Psoas muscle (tissue), 7 donors: ENCODE measurements at regions not wholly inside any gene's neighbourhood (a gene's known extent, or its start where the extent isn't known, plus 50 kb on each side); places are given as distances from the start of the nearest gene placed in this dataset.

Experiments
- ATAC-seq, 4 donors: fragments of 200-7000 bp; cut with Tn5 transposase; one replicate each; pipeline ENCODE4 v1.9.1; 2020; ENCODE audit warnings: moderate library complexity in 3 of 4, mild to moderate bottlenecking in 2 of 4
- DNase-seq, 2 donors: peaks; one replicate each; pipeline ENCODE4 v3.0.0-alpha.2; 2020
- H3K27ac ChIP-seq: fragments of 200-600 bp; one replicate; pipeline ENCODE4 v1.8.0; 2022
- H3K27me3 ChIP-seq, 3 donors: fragments of 200-600 bp in 1 of 3; one replicate each; pipeline versions ENCODE4 v1.6.1 to v1.8.0; 2013 to 2022; ENCODE audit warnings: low read length in 2 of 3, mild to moderate bottlenecking in 2 of 3, moderate library complexity in 1 of 3; ENCODE audit not compliant: insufficient read depth in 3 of 3
- H3K36me3 ChIP-seq, 2 donors: fragments of 200-600 bp in 1 of 2; one replicate each; pipeline versions ENCODE4 v1.6.1 to v1.8.0; 2013 to 2022; ENCODE audit warnings: low read depth in 1 of 2, mild to moderate bottlenecking in 1 of 2, moderate library complexity in 1 of 2; ENCODE audit not compliant: insufficient read depth in 1 of 2
- H3K4me1 ChIP-seq: fragments of 200-600 bp; one replicate; pipeline ENCODE4 v1.8.0; 2022
- H3K4me3 ChIP-seq: fragments of 200-600 bp; one replicate; pipeline ENCODE4 v1.8.0; 2022; ENCODE audit warnings: mild to moderate bottlenecking
- H3K9me3 ChIP-seq: fragments of 200-600 bp; one replicate; pipeline ENCODE4 v1.8.0; 2022
- CTCF ChIP-seq: fragments of 200-600 bp; IDR thresholded peaks from one replicate; pipeline ENCODE4 v1.8.0; 2022; ENCODE audit warnings: antibody characterized with exemption
- WGBS, 3 donors: extraction: QIAGEN DNeasy Blood & Tissue Kit; methylation state at CpG; one replicate each; pipeline versions ENCODE4 v1.1.6 to v1.1.7; 2013; 5-methylcytosine and 5-hydroxymethylcytosine counted together
- intact Hi-C, 2 donors: fragments of 100-400 bp; cut with DNase I; formaldehyde crosslinking; loops; one replicate each; pipeline versions ENCODE4 v1.11.0 to v1.14.2; 2022
- donor health status: healthy with polysubstance abuse.
- donor health status: DM: no; HTN: no; CAD: no; lungs with moderate emphysema.
- donor health status: Bipolar disorder and iron deficiency.
- donor health status: healthy.
- donor health status: DM: yes; HTN: yes; CAD: no.
- donor health status: DM: no; HTN: no; CAD: no.
- donor health status: DM: yes; HTN: yes; CAD: no.

GRCh38 chr12:87812681-87813080 is 216.5 kb downstream of the C12orf50 start:
- Histone ChIP-seq H3K27ac (no peak overlapping the region), H3K4me3 (no peak overlapping the region), H3K4me1 (no peaks in the 10 kb centered on the region), H3K27me3 (no peaks in the 10 kb centered on the region), H3K36me3 (no peaks in the 10 kb centered on the region), H3K9me3 (no peaks in the 10 kb centered on the region)
- no peak for TF ChIP-seq CTCF
- intact Hi-C loops: no loop called here
- WGBS, 3 donors: 81 to 90% (median 89%) methylated on average over 2 of the region's 2 CpGs
- no peak for ATAC-seq
- no peak for DNase-seq

- intact Hi-C loops: no loop called here
- no peak for TF ChIP-seq CTCF
These were observed 217.2 kb downstream of the C12orf50 start for GRCh38 chr12:87812030-87812429.

GRCh38 chr12:87809916-87810315 is 219.3 kb downstream of the C12orf50 start:
- no peak for ATAC-seq
- Histone ChIP-seq H3K4me3 (no peak overlapping the region), H3K27me3 (no peaks in the 10 kb centered on the region), H3K9me3 (no peaks in the 10 kb centered on the region), H3K27ac (no peak overlapping the region), H3K36me3 (no peaks in the 10 kb centered on the region), H3K4me1 (no peaks in the 10 kb centered on the region)
- DNase-seq: no peak
- intact Hi-C loops: no loop called here
- WGBS, 3 donors: 89 to 93% (median 89%) methylated on average over 2 of the region's 2 CpGs
- TF ChIP-seq CTCF: no peak

More at GRCh38 chr12:87812030-87812429, 217.2 kb downstream of the C12orf50 start:
- Histone ChIP-seq H3K27me3 (no peaks in the 10 kb centered on the region), H3K36me3 (no peaks in the 10 kb centered on the region), H3K9me3 (no peaks in the 10 kb centered on the region), H3K4me1 (no peaks in the 10 kb centered on the region), H3K27ac (no peak overlapping the region), H3K4me3 (no peak overlapping the region)
- WGBS, 3 donors: 63 to 91% (median 78%) methylated on average over 1 of the region's 1 CpG
- ATAC-seq: no peak
- DNase-seq: no peak

GRCh38 chr12:87807086-87807485 is 222.1 kb downstream of the C12orf50 start:
- TF ChIP-seq CTCF: no peak
- ATAC-seq (no peak), DNase-seq (no peak)
- no peaks in the 10 kb centered on the region for H3K27me3 ChIP-seq
- no peaks in the 10 kb centered on the region for H3K9me3 ChIP-seq
- H3K36me3 ChIP-seq: no peaks in the 10 kb centered on the region
- WGBS, 3 donors: 36 to 55% (median 37%) methylated on average over 1 of the region's 1 CpG
- H3K4me3 ChIP-seq: no peak overlapping the region
- H3K4me1 ChIP-seq: no peaks in the 10 kb centered on the region
- intact Hi-C loops: no loop called here
- H3K27ac ChIP-seq: no peak overlapping the region

- no peaks in the 10 kb centered on the region for H3K4me1 ChIP-seq
- H3K9me3 ChIP-seq: no peaks in the 10 kb centered on the region
- TF ChIP-seq CTCF: no peak
- intact Hi-C loops: no loop called here
- no peak overlapping the region for H3K4me3 ChIP-seq
- no peak overlapping the region for H3K27ac ChIP-seq
- ATAC-seq (no peak), DNase-seq (no peak)
- no peaks in the 10 kb centered on the region for H3K27me3 ChIP-seq
- H3K36me3 ChIP-seq: no peaks in the 10 kb centered on the region
- WGBS, 3 donors: 47 to 61% (median 54%) methylated on average over 4 of the region's 4 CpGs
These were observed 222.9 kb downstream of the C12orf50 start for GRCh38 chr12:87806310-87806709.
